GM23338 (cell line): ENCODE measurements at regions not wholly inside any gene's neighbourhood (a gene's known extent, or its start where the extent isn't known, plus 50 kb on each side); places are given as distances from the start of the nearest gene placed in this dataset.

Experiments
- ATAC-seq: fragments of 200-7000 bp; cut with Tn5 transposase; 3 replicates; pipeline ENCODE4 v1.9.1; 2020
- DNase-seq: peaks from one replicate; pipeline ENCODE4 v3.0.0-alpha.2; 2015; ENCODE audit warnings: low spot score
- H2AFZ ChIP-seq: fragments of 200-600 bp; sonication (generic); 2 replicates; pipeline ENCODE4 v1.8.0; 2016; ENCODE audit warnings: antibody characterized with exemption, mild to moderate bottlenecking, moderate library complexity
- H3F3A ChIP-seq: fragments of 200-600 bp; sonication (generic); replicated peaks from 2 replicates; pipeline ENCODE4 v1.8.0; 2017; ENCODE audit warnings: antibody characterized with exemption, mixed run types, low read depth
- H3K27ac ChIP-seq: fragments of 200-600 bp; sonication (generic); 2 replicates; pipeline ENCODE4 v1.6.1; 2016; ENCODE audit warnings: low read depth
- H3K27me3 ChIP-seq: fragments of 200-600 bp; sonication (generic); 2 replicates; pipeline ENCODE4 v1.8.0; 2016; ENCODE audit warnings: mild to moderate bottlenecking, mixed run types, moderate library complexity; ENCODE audit not compliant: insufficient read depth
- H3K36me3 ChIP-seq: fragments of 200-600 bp; sonication (generic); 2 replicates; pipeline ENCODE4 v1.8.0; 2016; ENCODE audit warnings: mild to moderate bottlenecking; ENCODE audit not compliant: insufficient read depth
- H3K4me1 ChIP-seq: fragments of 200-600 bp; sonication (generic); 2 replicates; pipeline ENCODE4 v1.8.0; 2016; ENCODE audit warnings: mild to moderate bottlenecking, moderate library complexity; ENCODE audit not compliant: insufficient read depth
- H3K4me2 ChIP-seq: fragments of 200-600 bp; sonication (generic); 2 replicates; pipeline ENCODE4 v1.7.1; 2017; ENCODE audit warnings: mixed run types
- H3K4me3 ChIP-seq: fragments of 200-600 bp; sonication (generic); 2 replicates; pipeline ENCODE4 v1.6.1; 2016; ENCODE audit warnings: mixed run types
- H3K79me2 ChIP-seq: fragments of 200-600 bp; sonication (generic); replicated peaks from 2 replicates; pipeline ENCODE4 v1.8.0; 2017; ENCODE audit warnings: mild to moderate bottlenecking; ENCODE audit not compliant: insufficient read depth
- H3K9me2 ChIP-seq: fragments of 200-600 bp; sonication (generic); 2 replicates; pipeline ENCODE4 v1.8.0; 2017; ENCODE audit not compliant: insufficient read depth
- H4K20me1 ChIP-seq: fragments of 200-600 bp; sonication (generic); replicated peaks from 2 replicates; pipeline ENCODE4 v1.8.0; 2017; ENCODE audit warnings: mild to moderate bottlenecking; ENCODE audit not compliant: insufficient read depth
- H3K27ac Mint-ChIP-seq: 2 replicates; pipeline ENCODE4 v1.8.0; 2020; ENCODE audit warnings: inconsistent platforms, mild to moderate bottlenecking, moderate library complexity, mixed read lengths
- H3K27me3 Mint-ChIP-seq: 3 replicates; pipeline ENCODE4 v1.8.0; 2022; ENCODE audit warnings: low read depth, mild to moderate bottlenecking, moderate library complexity, mixed read lengths, inconsistent platforms; ENCODE audit not compliant: insufficient read depth, poor library complexity
- H3K36me3 Mint-ChIP-seq: 3 replicates; pipeline ENCODE4 v1.8.0; 2021; ENCODE audit warnings: low read depth, mild to moderate bottlenecking, inconsistent platforms, moderate library complexity, mixed read lengths
- H3K4me1 Mint-ChIP-seq: 3 replicates; pipeline ENCODE4 v1.8.0; 2020; ENCODE audit warnings: mild to moderate bottlenecking, inconsistent platforms, mixed read lengths
- H3K4me3 Mint-ChIP-seq: 3 replicates; pipeline ENCODE4 v1.8.0; 2021; ENCODE audit warnings: moderate library complexity, mild to moderate bottlenecking, inconsistent platforms, mixed read lengths
- H3K9me3 Mint-ChIP-seq: 3 replicates; pipeline ENCODE4 v1.8.0; 2020; ENCODE audit warnings: moderate library complexity, mild to moderate bottlenecking, inconsistent platforms, mixed read lengths
- CREB1 ChIP-seq: fragments of 250-450 bp; sonication (Bioruptor Pico); IDR thresholded peaks from 2 replicates; pipeline ENCODE4 v1.5.0; 2020; ENCODE audit warnings: low read depth, mild to moderate bottlenecking, moderate library complexity
- EZH2 ChIP-seq: fragments of 200-600 bp; sonication (generic); IDR thresholded peaks from one replicate; pipeline ENCODE4 v1.8.0; 2017; ENCODE audit warnings: antibody characterized with exemption, mild to moderate bottlenecking, low read depth; ENCODE audit not compliant: unreplicated experiment
- EZH2phosphoT487 ChIP-seq: fragments of 200-600 bp; sonication (generic); IDR thresholded peaks from one replicate; pipeline ENCODE4 v1.8.1; 2018; ENCODE audit warnings: antibody characterized with exemption; ENCODE audit not compliant: unreplicated experiment
- JUNB ChIP-seq: IDR thresholded peaks from one replicate; pipeline ENCODE4 v1.6.1; 2016; ENCODE audit warnings: antibody characterized with exemption; ENCODE audit not compliant: unreplicated experiment
- NANOG ChIP-seq: IDR thresholded peaks from 2 replicates; pipeline ENCODE4 v1.6.1; 2016; ENCODE audit warnings: antibody characterized with exemption, borderline replicate concordance
- POLR2AphosphoS5 ChIP-seq: IDR thresholded peaks from 2 replicates; pipeline ENCODE4 v1.6.1; 2016; ENCODE audit warnings: antibody characterized with exemption, low read depth
- ZNF114 ChIP-seq: fragments of 250-450 bp; sonication (Bioruptor Pico); IDR thresholded peaks from 2 replicates; pipeline ENCODE4 v1.5.0; 2020; ENCODE audit warnings: mild to moderate bottlenecking, moderate library complexity
- ZNF331 ChIP-seq: fragments of 250-450 bp; sonication (Bioruptor Pico); IDR thresholded peaks from 2 replicates; pipeline ENCODE4 v1.5.0; 2020; ENCODE audit warnings: low read depth, mild to moderate bottlenecking, moderate library complexity
- TF ChIP-seq, protein P1 (sequence below), 2 experiments: fragments of 200-600 bp in 1 of 2; sonication (generic) in 1 of 2; conservative IDR thresholded peaks; 2 replicates each; pipeline versions ENCODE4 v1.5.1 to v1.6.1; 2016 to 2017; ENCODE audit warnings: antibody characterized with exemption in 2 of 2, low read depth in 2 of 2, mild to moderate bottlenecking in 2 of 2, moderate library complexity in 1 of 2
- TF ChIP-seq, protein P2 (sequence below): fragments of 250-450 bp; sonication (Bioruptor Pico); IDR thresholded peaks from 2 replicates; pipeline ENCODE4 v1.5.0; 2020; ENCODE audit warnings: mild to moderate bottlenecking, moderate library complexity

- TF ChIP-seq, protein P1, sequence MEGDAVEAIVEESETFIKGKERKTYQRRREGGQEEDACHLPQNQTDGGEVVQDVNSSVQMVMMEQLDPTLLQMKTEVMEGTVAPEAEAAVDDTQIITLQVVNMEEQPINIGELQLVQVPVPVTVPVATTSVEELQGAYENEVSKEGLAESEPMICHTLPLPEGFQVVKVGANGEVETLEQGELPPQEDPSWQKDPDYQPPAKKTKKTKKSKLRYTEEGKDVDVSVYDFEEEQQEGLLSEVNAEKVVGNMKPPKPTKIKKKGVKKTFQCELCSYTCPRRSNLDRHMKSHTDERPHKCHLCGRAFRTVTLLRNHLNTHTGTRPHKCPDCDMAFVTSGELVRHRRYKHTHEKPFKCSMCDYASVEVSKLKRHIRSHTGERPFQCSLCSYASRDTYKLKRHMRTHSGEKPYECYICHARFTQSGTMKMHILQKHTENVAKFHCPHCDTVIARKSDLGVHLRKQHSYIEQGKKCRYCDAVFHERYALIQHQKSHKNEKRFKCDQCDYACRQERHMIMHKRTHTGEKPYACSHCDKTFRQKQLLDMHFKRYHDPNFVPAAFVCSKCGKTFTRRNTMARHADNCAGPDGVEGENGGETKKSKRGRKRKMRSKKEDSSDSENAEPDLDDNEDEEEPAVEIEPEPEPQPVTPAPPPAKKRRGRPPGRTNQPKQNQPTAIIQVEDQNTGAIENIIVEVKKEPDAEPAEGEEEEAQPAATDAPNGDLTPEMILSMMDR (conservative IDR thresholded peaks at IDR 0.05; ENCODE audit: low read depth in 2 of 2), result no peak
- TF ChIP-seq, protein P2, sequence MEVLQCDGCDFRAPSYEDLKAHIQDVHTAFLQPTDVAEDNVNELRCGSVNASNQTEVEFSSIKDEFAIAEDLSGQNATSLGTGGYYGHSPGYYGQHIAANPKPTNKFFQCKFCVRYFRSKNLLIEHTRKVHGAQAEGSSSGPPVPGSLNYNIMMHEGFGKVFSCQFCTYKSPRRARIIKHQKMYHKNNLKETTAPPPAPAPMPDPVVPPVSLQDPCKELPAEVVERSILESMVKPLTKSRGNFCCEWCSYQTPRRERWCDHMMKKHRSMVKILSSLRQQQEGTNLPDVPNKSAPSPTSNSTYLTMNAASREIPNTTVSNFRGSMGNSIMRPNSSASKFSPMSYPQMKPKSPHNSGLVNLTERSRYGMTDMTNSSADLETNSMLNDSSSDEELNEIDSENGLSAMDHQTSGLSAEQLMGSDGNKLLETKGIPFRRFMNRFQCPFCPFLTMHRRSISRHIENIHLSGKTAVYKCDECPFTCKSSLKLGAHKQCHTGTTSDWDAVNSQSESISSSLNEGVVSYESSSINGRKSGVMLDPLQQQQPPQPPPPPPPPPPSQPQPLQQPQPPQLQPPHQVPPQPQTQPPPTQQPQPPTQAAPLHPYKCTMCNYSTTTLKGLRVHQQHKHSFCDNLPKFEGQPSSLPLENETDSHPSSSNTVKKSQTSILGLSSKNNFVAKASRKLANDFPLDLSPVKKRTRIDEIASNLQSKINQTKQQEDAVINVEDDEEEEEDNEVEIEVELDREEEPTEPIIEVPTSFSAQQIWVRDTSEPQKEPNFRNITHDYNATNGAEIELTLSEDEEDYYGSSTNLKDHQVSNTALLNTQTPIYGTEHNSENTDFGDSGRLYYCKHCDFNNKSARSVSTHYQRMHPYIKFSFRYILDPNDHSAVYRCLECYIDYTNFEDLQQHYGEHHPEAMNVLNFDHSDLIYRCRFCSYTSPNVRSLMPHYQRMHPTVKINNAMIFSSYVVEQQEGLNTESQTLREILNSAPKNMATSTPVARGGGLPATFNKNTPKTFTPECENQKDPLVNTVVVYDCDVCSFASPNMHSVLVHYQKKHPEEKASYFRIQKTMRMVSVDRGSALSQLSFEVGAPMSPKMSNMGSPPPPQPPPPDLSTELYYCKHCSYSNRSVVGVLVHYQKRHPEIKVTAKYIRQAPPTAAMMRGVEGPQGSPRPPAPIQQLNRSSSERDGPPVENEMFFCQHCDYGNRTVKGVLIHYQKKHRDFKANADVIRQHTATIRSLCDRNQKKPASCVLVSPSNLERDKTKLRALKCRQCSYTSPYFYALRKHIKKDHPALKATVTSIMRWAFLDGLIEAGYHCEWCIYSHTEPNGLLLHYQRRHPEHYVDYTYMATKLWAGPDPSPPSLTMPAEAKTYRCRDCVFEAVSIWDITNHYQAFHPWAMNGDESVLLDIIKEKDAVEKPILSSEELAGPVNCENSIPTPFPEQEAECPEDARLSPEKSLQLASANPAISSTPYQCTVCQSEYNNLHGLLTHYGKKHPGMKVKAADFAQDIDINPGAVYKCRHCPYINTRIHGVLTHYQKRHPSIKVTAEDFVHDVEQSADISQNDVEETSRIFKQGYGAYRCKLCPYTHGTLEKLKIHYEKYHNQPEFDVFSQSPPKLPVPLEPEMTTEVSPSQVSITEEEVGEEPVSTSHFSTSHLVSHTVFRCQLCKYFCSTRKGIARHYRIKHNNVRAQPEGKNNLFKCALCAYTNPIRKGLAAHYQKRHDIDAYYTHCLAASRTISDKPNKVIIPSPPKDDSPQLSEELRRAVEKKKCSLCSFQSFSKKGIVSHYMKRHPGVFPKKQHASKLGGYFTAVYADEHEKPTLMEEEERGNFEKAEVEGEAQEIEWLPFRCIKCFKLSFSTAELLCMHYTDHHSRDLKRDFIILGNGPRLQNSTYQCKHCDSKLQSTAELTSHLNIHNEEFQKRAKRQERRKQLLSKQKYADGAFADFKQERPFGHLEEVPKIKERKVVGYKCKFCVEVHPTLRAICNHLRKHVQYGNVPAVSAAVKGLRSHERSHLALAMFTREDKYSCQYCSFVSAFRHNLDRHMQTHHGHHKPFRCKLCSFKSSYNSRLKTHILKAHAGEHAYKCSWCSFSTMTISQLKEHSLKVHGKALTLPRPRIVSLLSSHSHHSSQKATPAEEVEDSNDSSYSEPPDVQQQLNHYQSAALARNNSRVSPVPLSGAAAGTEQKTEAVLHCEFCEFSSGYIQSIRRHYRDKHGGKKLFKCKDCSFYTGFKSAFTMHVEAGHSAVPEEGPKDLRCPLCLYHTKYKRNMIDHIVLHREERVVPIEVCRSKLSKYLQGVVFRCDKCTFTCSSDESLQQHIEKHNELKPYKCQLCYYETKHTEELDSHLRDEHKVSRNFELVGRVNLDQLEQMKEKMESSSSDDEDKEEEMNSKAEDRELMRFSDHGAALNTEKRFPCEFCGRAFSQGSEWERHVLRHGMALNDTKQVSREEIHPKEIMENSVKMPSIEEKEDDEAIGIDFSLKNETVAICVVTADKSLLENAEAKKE (CRISPR knock-in tag), result no peak
- TF ChIP-seq NANOG (no peak), EZH2 (no peak), JUNB (no peak)
Measured at GRCh38 chr11:104443387-104443786, 279.4 kb upstream of the PDGFD start (continued).

GRCh38 chr11:104442321-104442720, 278.4 kb upstream of the PDGFD start:
- no peaks in the 10 kb centered on the region for H3F3A ChIP-seq
- no peak for ATAC-seq
- peaks cover 5% of the 10 kb centered on the region; the same call in 1 of the 2 replicates for H3K4me1 ChIP-seq
- Mint-ChIP-seq H3K27ac (no peak overlapping the region), H3K36me3 (peaks cover 4% of the 10 kb centered on the region; the same call in 2 of the 3 replicates), H3K4me3 (no peak overlapping the region), H3K27me3 (no peaks in the 10 kb centered on the region), H3K4me1 (peaks cover 7% of the 10 kb centered on the region), H3K9me3 (no peaks in the 10 kb centered on the region; the same call in 2 of the 3 replicates)
- H3K36me3 ChIP-seq, result no peaks in the 10 kb centered on the region
- H3K4me2 ChIP-seq, result no peak overlapping the region
- H4K20me1 ChIP-seq, result no peaks in the 10 kb centered on the region
- H3K27ac ChIP-seq, result no peak overlapping the region
- no peak overlapping the region for H2AFZ ChIP-seq
- no peaks in the 10 kb centered on the region for H3K27me3 ChIP-seq
- no peaks in the 10 kb centered on the region for H3K9me2 ChIP-seq
- H3K79me2 ChIP-seq, result no peaks in the 10 kb centered on the region
- H3K4me3 ChIP-seq, result no peak overlapping the region
- DNase-seq, result no peak
- no peak for TF ChIP-seq EZH2phosphoT487
- no peak for TF ChIP-seq NANOG
- no peak for TF ChIP-seq POLR2AphosphoS5
- no peak for TF ChIP-seq ZNF331 (CRISPR knock-in tag)
- no peak for TF ChIP-seq CREB1 (CRISPR knock-in tag)
- TF ChIP-seq ZNF114 (CRISPR knock-in tag), result no peak
